ENCODE measurements at regions not wholly inside any gene's neighbourhood (a gene's known extent, or its start where the extent isn't known, plus 50 kb on each side); places are given as distances from the start of the nearest gene placed in this dataset.
A peak's percentile ranks its signal among the peaks of the same experiment; 100 is the strongest.
"Not testable (repeated sequence)": the region's sequence is repeated elsewhere in the genome, so short reads cannot be mapped to it uniquely, and the experiment has no call there.

DNA sequence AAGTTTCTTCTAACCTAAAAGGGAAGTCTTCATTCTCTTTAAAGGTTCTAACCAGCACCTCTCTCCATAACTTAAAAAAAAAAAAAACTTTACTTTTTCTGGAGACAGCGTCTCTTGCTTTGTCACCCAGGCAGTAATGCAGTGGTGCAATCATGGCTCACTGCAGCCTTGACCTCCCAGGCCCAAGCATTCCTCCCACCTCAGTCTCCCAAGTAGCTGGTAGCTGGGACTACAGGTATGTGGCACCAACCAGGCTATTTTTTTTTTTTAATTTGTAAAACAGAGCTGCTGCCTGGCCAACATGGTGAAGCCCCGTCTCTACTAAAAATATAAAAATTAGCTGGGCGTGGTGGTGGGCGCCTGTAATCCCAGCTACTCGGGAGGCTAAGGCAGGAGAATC lies 787.4 kb upstream of the ACO1 start:
- not testable (repeated sequence) for DNase-seq (ENCODE audit: low read depth in 2 of 2)

DNA sequence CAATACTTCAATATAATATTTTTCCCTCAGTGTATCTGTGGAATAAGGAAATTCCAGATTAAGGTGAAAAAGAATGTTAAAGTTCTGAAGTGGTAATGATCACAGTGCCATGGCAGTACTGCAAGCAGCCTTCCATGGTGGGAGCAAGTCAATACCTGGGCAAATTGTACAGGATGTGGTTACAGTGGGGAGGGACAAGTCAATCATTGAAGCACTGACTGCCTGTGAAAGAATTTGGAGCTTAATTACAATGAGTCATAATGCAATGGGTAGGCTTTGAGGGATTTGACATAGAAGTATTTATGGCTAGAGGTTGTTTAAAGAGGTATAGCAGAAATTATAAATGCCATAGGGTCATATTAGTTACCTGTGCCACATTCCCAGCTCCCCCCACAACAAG lies 786.5 kb upstream of the ACO1 start:
- no peak for DNase-seq (ENCODE audit: low read depth in 2 of 2)

DNA sequence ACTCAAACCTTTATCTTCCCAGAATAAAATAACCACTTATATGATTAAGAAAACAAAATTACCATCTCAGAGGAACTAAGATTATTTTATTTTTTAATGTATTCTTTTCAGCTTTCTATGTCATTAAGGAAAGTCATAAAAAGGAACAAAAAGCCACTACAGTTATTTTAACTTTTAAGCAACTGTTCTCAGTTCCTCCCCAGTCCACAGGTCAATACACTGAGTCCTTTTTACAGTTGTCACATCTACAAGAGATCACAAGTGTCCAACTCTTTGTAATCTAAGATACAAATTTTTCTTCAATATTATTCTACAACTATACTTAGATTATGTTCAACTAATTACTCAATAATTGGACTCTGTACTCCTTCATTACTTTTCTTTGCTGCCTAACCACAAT lies 782.8 kb upstream of the ACO1 start:
- DNase-seq (ENCODE audit: low read depth in 2 of 2) = no peak

- DNase-seq (ENCODE audit: low read depth in 2 of 2) = no peak
Observed at GRCh38 chr9:31604531-31604930, 779.9 kb upstream of the ACO1 start.

- no peak for DNase-seq (ENCODE audit: low read depth in 2 of 2)
Observed at GRCh38 chr9:31605164-31605563, 779.3 kb upstream of the ACO1 start.

GRCh38 chr9:31606678-31607077 lies 777.8 kb upstream of the ACO1 start:
- no peak for DNase-seq (ENCODE audit: low read depth in 2 of 2)

GRCh38 chr9:31608416-31608815 lies 776.0 kb upstream of the ACO1 start:
- peak in 1 of 2 donors; percentile 40 for DNase-seq (ENCODE audit: low read depth in 2 of 2)

DNA sequence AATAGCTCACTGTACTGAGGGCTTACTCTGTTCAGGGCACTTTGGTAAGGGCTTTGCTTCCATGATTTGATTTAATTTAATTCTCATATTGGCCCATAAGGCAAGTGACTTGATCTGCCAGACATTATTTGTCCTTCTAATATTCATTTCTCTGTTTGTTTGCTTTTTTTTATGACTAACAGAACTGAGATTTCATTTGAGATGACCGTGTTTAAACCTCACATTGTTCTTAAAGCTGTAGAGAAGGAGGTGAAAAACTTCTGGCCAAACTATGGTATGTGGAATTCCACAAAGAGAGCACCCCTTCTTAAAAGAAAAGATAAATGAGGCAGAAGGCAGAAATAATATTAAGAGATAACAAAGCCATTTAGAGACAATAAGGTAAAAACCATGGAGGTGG lies 775.6 kb upstream of the ACO1 start:
- no peak for DNase-seq (ENCODE audit: low read depth in 2 of 2)

GRCh38 chr9:31612336-31613030 lies 772.0 kb upstream of the ACO1 start:
- peak in 1 of 2 donors; percentile 71 for DNase-seq (ENCODE audit: low read depth in 2 of 2)

GRCh38 chr9:31615966-31616365 lies 768.5 kb upstream of the ACO1 start:
- no peak for DNase-seq (ENCODE audit: low read depth in 2 of 2)

DNA sequence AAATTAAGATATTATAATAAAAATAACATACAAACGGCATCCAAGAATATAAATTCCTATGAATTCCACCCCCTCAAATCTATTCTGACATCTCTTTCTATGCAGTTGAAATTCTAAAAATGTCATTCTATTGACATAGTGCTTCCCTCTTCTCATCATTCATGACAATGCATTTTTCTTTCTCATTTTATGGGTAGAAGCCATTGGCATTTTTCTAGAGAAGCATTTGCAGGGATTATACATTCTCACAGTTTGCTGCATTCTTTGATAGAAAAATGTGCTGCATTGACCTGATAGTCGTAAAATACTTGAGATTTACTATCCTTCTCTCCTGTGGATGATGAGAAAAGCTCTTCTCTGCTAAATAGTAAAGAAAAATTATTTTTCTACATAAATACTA lies 760.9 kb upstream of the ACO1 start:
- DNase-seq (ENCODE audit: low read depth in 2 of 2) = no peak

DNA sequence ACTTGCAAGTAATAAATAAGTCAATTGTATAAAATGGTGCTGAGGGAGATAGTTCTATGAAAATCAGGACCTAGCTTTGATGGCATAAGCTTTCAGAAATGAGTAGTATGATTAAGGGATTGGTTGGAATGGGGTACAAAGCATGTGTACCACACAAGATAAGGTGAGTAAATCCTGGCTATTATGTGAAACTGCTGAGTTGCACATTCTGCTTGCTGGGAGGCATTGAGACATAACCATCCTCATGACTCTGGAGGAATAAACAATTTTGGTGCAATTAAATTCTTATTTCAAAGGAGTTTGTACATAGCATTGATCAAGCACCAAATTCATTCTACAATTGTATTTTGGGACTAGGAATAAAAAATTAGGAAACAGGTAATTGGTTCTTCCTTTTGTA lies 755.2 kb upstream of the ACO1 start:
- DNase-seq (ENCODE audit: low read depth in 2 of 2) = no peak

- no peak for DNase-seq (ENCODE audit: low read depth in 2 of 2)
Observed at GRCh38 chr9:31637265-31637664, 747.2 kb upstream of the ACO1 start.

- DNase-seq (ENCODE audit: low read depth in 2 of 2) = no peak
Observed at GRCh38 chr9:31637861-31638260, 746.6 kb upstream of the ACO1 start.

- no peak for DNase-seq (ENCODE audit: low read depth in 2 of 2)
Observed at GRCh38 chr9:31639451-31639850, 745.0 kb upstream of the ACO1 start.

DNA sequence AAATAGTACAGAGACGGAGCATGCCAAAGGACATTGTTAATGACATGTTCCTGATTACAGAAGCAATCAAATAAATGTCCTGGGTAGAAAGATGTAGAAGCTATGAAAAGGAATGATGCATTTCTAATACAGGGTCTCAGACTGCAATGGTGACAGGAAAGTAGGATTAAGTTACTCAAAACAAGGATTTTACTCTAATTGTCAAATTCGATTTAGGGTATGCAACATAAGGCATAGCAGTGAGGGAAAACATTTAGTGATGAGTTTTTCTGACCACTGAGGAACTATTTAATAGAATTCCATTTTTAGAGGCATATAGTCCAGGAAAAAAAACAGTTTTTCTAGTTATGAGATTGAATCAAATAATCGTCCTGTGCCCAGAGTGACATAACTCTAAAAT lies 715.1 kb upstream of the ACO1 start:
- no peak for DNase-seq (ENCODE audit: low read depth in 2 of 2)

DNA sequence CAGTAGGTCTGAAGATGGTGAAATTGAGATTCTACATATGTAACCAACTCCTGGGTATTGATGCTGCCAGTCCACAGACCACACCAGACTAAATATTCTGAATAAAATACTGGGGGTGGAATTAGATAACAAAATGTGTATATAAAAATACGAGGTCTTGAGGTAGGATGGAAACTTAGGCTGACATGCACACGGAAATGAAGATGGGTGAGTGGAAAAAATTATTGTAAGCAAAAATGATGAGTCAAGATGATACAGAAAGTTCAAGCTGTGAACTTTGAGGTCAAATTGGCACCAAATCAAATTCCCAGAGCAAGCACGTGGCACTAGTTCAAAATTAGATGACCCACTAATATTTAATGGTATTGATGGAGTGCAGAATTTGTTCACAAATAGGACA lies 713.4 kb upstream of the ACO1 start:
- no peak for DNase-seq (ENCODE audit: low read depth in 2 of 2)

DNA sequence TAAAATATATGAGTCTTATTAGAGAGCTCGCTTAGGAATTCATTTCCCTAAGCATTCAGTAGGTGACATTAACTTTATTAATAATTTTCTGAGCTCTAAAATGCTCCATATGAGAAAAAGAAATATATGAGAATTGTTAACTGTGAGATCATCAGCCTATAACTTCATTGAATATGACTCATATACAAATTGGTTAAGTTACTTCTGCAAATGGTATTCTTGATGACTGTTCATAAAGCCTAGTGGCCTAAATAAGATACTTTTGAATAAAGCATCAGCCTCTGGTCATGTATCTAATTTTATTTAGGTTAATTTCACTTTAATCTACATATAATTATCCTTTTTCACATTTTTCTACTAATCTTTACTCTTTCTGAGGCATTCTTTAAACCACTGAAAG lies 710.2 kb upstream of the ACO1 start:
- no peak for DNase-seq (ENCODE audit: low read depth in 2 of 2)

GRCh38 chr9:31677415-31677814 lies 707.0 kb upstream of the ACO1 start:
- peak; percentile 1 to 15 for DNase-seq (ENCODE audit: low read depth in 2 of 2)

DNA sequence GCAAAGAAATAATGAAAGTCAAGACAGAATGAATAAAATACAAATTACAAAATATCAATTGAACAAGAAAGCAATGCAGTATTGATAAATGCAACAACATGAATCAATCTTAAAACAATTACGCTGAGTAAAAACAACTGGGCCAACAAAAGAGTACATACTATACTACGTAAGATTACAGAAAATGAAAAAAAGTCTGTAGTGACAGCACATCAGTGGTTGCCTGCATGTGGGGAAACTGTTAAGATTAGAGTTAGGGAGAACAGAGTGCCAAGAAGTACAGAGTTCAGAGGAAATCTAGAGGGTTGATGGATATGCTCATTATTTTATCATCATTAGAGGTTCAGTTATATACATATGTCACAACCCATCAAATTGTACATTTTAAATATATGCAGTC lies 706.6 kb upstream of the ACO1 start:
- no peak for DNase-seq (ENCODE audit: low read depth in 2 of 2)

GRCh38 chr9:31683116-31683515 lies 701.3 kb upstream of the ACO1 start:
- DNase-seq (ENCODE audit: low read depth in 2 of 2) = no peak

- no peak for DNase-seq (ENCODE audit: low read depth in 2 of 2)
Observed at GRCh38 chr9:31697956-31698355, 686.5 kb upstream of the ACO1 start.

DNA sequence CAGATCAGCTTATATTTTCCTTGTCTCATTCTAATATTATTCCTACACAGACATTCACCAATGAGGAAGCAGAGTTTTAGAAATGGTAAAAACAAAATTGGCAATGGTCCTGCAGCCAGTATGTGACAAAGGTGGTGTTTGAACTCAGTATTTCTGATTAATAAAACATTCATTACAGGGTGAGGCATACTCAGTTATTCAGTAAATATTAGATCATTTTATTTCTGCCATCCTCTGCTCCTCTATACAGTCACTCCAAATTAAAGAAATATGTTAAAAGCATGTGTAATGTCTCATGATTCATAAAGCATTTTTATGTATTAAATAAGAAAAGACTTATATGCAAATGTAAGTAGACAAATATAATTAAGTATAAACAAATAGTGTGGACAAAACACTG lies 684.6 kb upstream of the ACO1 start:
- DNase-seq (ENCODE audit: low read depth in 2 of 2) = no peak
